PC-9 (cell line): ENCODE measurements at regions not wholly inside any gene's neighbourhood (a gene's known extent, or its start where the extent isn't known, plus 50 kb on each side); places are given as distances from the start of the nearest gene placed in this dataset.

Experiments
- BruUV-seq: library from RNA; stranded (reverse); fragments of 400-500 nt; replicated peaks from 2 replicates; lab custom pipeline; 2021; lab: Mats Ljungman, UMichigan
- CTCF ChIA-PET: fragments of 300-600 bp; sonication (Branson Sonifier 250); formaldehyde crosslinking; loops from one replicate; lab custom pipeline; 2022; ENCODE audit warnings: antibody characterized with exemption; lab: Charles Lee
- POLR2A ChIA-PET: fragments of 300-600 bp; sonication (Branson Sonifier 250); formaldehyde crosslinking; loops from one replicate; lab custom pipeline; 2022; ENCODE audit warnings: antibody characterized with exemption; ENCODE audit not compliant: unreplicated experiment; lab: Charles Lee
- DNase-seq, 2 experiments: peaks; one replicate each; pipeline versions ENCODE4 v3.0.0 to v3.0.0-alpha.2; 2015 to 2022; ENCODE audit warnings: mixed read lengths in 1 of 2
- H2AFZ ChIP-seq: fragments of 200-600 bp; sonication (generic); 2 replicates; pipeline ENCODE4 v1.8.1; 2017; ENCODE audit warnings: antibody characterized with exemption
- H3F3A ChIP-seq: fragments of 200-600 bp; sonication (generic); 2 replicates; pipeline ENCODE4 v1.8.1; 2017; ENCODE audit warnings: antibody characterized with exemption, mild to moderate bottlenecking, low read depth; ENCODE audit not compliant: insufficient read depth
- H3K27ac ChIP-seq: fragments of 200-600 bp; sonication (generic); 2 replicates; pipeline ENCODE4 v1.6.1; 2016; ENCODE audit warnings: mixed run types
- H3K27me3 ChIP-seq: fragments of 200-600 bp; sonication (generic); 2 replicates; pipeline ENCODE4 v1.6.1; 2016; ENCODE audit warnings: low read depth, mixed run types; ENCODE audit not compliant: insufficient read depth
- H3K36me3 ChIP-seq: fragments of 200-600 bp; sonication (generic); 2 replicates; pipeline ENCODE4 v1.6.1; 2016; ENCODE audit warnings: low read depth, mixed run types
- H3K4me1 ChIP-seq: fragments of 200-600 bp; sonication (generic); replicated peaks from 2 replicates; pipeline ENCODE4 v1.6.1; 2016; ENCODE audit warnings: mixed run types; ENCODE audit not compliant: insufficient read depth
- H3K4me2 ChIP-seq: fragments of 200-600 bp; sonication (generic); 2 replicates; pipeline ENCODE4 v1.6.1; 2017; ENCODE audit warnings: mixed run types
- H3K4me3 ChIP-seq: fragments of 200-600 bp; sonication (generic); 2 replicates; pipeline ENCODE4 v1.6.1; 2016; ENCODE audit warnings: mixed run types
- H3K79me2 ChIP-seq: fragments of 200-600 bp; sonication (generic); 2 replicates; pipeline ENCODE4 v1.6.1; 2017; ENCODE audit warnings: low read depth, mixed run types
- H3K9me2 ChIP-seq: fragments of 200-600 bp; sonication (generic); 2 replicates; pipeline ENCODE4 v1.8.1; 2017; ENCODE audit warnings: mild to moderate bottlenecking; ENCODE audit not compliant: insufficient read depth
- H3K9me3 ChIP-seq: fragments of 200-600 bp; sonication (generic); 2 replicates; pipeline ENCODE4 v1.8.1; 2016; ENCODE audit warnings: low read depth; ENCODE audit not compliant: insufficient read depth
- H4K20me1 ChIP-seq: fragments of 200-600 bp; sonication (generic); 2 replicates; pipeline ENCODE4 v1.8.1; 2017; ENCODE audit not compliant: insufficient read depth
- CTCF ChIP-seq: fragments of 200-600 bp; sonication (generic); conservative IDR thresholded peaks from 2 replicates; pipeline ENCODE4 v1.6.1; 2017; ENCODE audit warnings: mixed run types, antibody characterized with exemption, mild to moderate bottlenecking, moderate library complexity
- EZH2 ChIP-seq: fragments of 200-600 bp; sonication (generic); IDR thresholded peaks from 2 replicates; pipeline ENCODE4 v1.8.0; 2017; ENCODE audit warnings: antibody characterized with exemption, low read depth
- intact Hi-C: fragments of 100-400 bp; cut with micrococcal nuclease; formaldehyde crosslinking; loops from one replicate; pipeline ENCODE4 v1.10.0; 2022; ENCODE audit not compliant: unreplicated experiment

- Histone ChIP-seq H3K4me3 (no peak overlapping the region), H3F3A (no peaks in the 10 kb centered on the region), H3K27ac (no peak overlapping the region), H3K4me1 (no peaks in the 10 kb centered on the region), H4K20me1 (no peaks in the 10 kb centered on the region), H3K4me2 (no peak overlapping the region), H3K79me2 (no peaks in the 10 kb centered on the region), H2AFZ (no peak overlapping the region), H3K9me2 (no peaks in the 10 kb centered on the region; the same call in 1 of the 2 replicates), H3K36me3 (no peaks in the 10 kb centered on the region), H3K27me3 (peaks cover 47% of the 10 kb centered on the region), H3K9me3 (no peaks in the 10 kb centered on the region)
- ChIA-PET POLR2A (no interaction called here), CTCF (no interaction called here)
- TF ChIP-seq CTCF (no peak), EZH2 (no peak)
- no TSS peak for BruUV-seq
- intact Hi-C loops = loop anchor here (10.0 kb wide), 2 partner anchors 55 to 95 kb away; no protein-coding TSS in a partner anchor
- no peak for DNase-seq
Observed at GRCh38 chr9:78609450-78609849, 312.5 kb downstream of the PSAT1 start.

- TF ChIP-seq EZH2 = no peak
- no peak for TF ChIP-seq CTCF
- H3K4me3 ChIP-seq = no peak overlapping the region
- no peak for DNase-seq
- H2AFZ ChIP-seq = no peak overlapping the region
- intact Hi-C loops = no loop called here
- no peaks in the 10 kb centered on the region for H3K36me3 ChIP-seq
- H3K9me3 ChIP-seq = no peaks in the 10 kb centered on the region
- no peaks in the 10 kb centered on the region for H3K79me2 ChIP-seq
- no peak overlapping the region for H3K4me2 ChIP-seq
- no peaks in the 10 kb centered on the region for H3F3A ChIP-seq
- H3K4me1 ChIP-seq = no peaks in the 10 kb centered on the region
- no TSS peak for BruUV-seq
- no peaks in the 10 kb centered on the region for H4K20me1 ChIP-seq
- H3K27me3 ChIP-seq = peaks cover 46% of the 10 kb centered on the region
- H3K9me2 ChIP-seq = no peaks in the 10 kb centered on the region; the same call in 1 of the 2 replicates
- no peak overlapping the region for H3K27ac ChIP-seq
- POLR2A ChIA-PET = no interaction called here
- CTCF ChIA-PET = no interaction called here
Observed at GRCh38 chr9:78612091-78612490, 315.2 kb downstream of the PSAT1 start.

GRCh38 chr9:78613006-78613405 lies 316.1 kb downstream of the PSAT1 start:
- Histone ChIP-seq H3K9me2 (no peaks in the 10 kb centered on the region; the same call in 1 of the 2 replicates), H2AFZ (no peak overlapping the region), H3K36me3 (no peaks in the 10 kb centered on the region), H3K9me3 (no peaks in the 10 kb centered on the region), H3K27me3 (peaks cover 37% of the 10 kb centered on the region), H3K79me2 (no peaks in the 10 kb centered on the region), H4K20me1 (no peaks in the 10 kb centered on the region), H3K4me1 (no peaks in the 10 kb centered on the region), H3K27ac (no peak overlapping the region), H3K4me2 (no peak overlapping the region), H3K4me3 (no peak overlapping the region), H3F3A (no peaks in the 10 kb centered on the region)
- no peak for DNase-seq
- intact Hi-C loops = no loop called here
- CTCF ChIA-PET = no interaction called here
- no TSS peak for BruUV-seq
- no peak for TF ChIP-seq EZH2
- TF ChIP-seq CTCF = no peak
- POLR2A ChIA-PET = no interaction called here
